Prostate gland (tissue), 2 donors: ENCODE measurements at regions not wholly inside any gene's neighbourhood (a gene's known extent, or its start where the extent isn't known, plus 50 kb on each side); places are given as distances from the start of the nearest gene placed in this dataset.

Experiments
- DNase-seq: peaks from one replicate; pipeline ENCODE4 v3.0.0-alpha.2; 2019; ENCODE audit warnings: low spot score
- H3K27ac ChIP-seq, 2 donors: fragments of 200-600 bp; sonication (generic); 2 replicates each; pipeline ENCODE4 v1.5.1; 2017 to 2019
- H3K27me3 ChIP-seq: fragments of 200-600 bp; sonication (generic); replicated peaks from 2 replicates; pipeline ENCODE4 v1.5.1; 2019; ENCODE audit not compliant: insufficient read depth
- H3K36me3 ChIP-seq, 2 donors: fragments of 200-600 bp; sonication (generic); 1 replicate in 1 of 2; 2 replicates in 1 of 2; pipeline versions ENCODE4 v1.5.1 to v1.8.1; 2017 to 2019
- H3K4me1 ChIP-seq: fragments of 200-600 bp; sonication (generic); replicated peaks from 2 replicates; pipeline ENCODE4 v1.5.1; 2019
- H3K4me3 ChIP-seq, 2 donors: fragments of 200-600 bp; sonication (generic); 2 replicates each; pipeline ENCODE4 v1.5.1; 2017 to 2019
- H3K9me3 ChIP-seq: fragments of 200-600 bp; sonication (generic); 2 replicates; pipeline ENCODE4 v1.5.1; 2017
- CTCF ChIP-seq, 4 experiments: fragments of 200-600 bp in 2 of 4; fragments of 450-650 bp in 2 of 4; sonication (generic) in 2 of 4; IDR thresholded peaks; 1 replicate in 3 of 4; 2 replicates in 1 of 4; pipeline ENCODE4 v1.5.1; 2016 to 2019; ENCODE audit warnings: antibody characterized with exemption in 4 of 4, mild to moderate bottlenecking in 2 of 4, moderate library complexity in 2 of 4
- POLR2A ChIP-seq: fragments of 450-650 bp; IDR thresholded peaks from one replicate; pipeline ENCODE4 v1.6.1; 2016; ENCODE audit warnings: antibody characterized with exemption, mild to moderate bottlenecking
- POLR2AphosphoS5 ChIP-seq: sonication (generic); formaldehyde crosslinking; IDR thresholded peaks from one replicate; pipeline ENCODE4 v1.6.1; 2017; ENCODE audit warnings: antibody characterized with exemption
- WGBS: methylation state at CpG from one replicate; pipeline ENCODE4 v1.1.5; 2018; 5-methylcytosine and 5-hydroxymethylcytosine counted together
- intact Hi-C: fragments of 100-400 bp; cut with DNase I; formaldehyde crosslinking; loops from one replicate; pipeline ENCODE4 v1.14.2; 2022

- Histone ChIP-seq H3K9me3 (no peaks in the 10 kb centered on the region), H3K36me3 (no peaks in the 10 kb centered on the region), H3K4me3 (no peak overlapping the region), H3K27me3 (no peaks in the 10 kb centered on the region), H3K27ac (no peak overlapping the region), H3K4me1 (no peaks in the 10 kb centered on the region)
- DNase-seq = no peak
- intact Hi-C loops = no loop called here
- WGBS = 92% methylated on average over 2 of the region's 2 CpGs
- TF ChIP-seq POLR2AphosphoS5 (no peak), CTCF (IDR thresholded peaks at IDR 0.05) (no peak), POLR2A (no peak)
Observed at GRCh38 chr11:130582981-130583380, 134.5 kb downstream of the ADAMTS15 start.

GRCh38 chr11:130583801-130584211 lies 135.4 kb downstream of the ADAMTS15 start:
- intact Hi-C loops = no loop called here
- Histone ChIP-seq H3K9me3 (no peaks in the 10 kb centered on the region), H3K4me1 (no peaks in the 10 kb centered on the region), H3K27ac (no peak overlapping the region), H3K4me3 (no peak overlapping the region), H3K36me3 (no peaks in the 10 kb centered on the region), H3K27me3 (no peaks in the 10 kb centered on the region)
- TF ChIP-seq POLR2A = no peak
- TF ChIP-seq CTCF (IDR thresholded peaks at IDR 0.05) = no peak
- no peak for TF ChIP-seq POLR2AphosphoS5
- 79% methylated on average over 4 of the region's 4 CpGs for WGBS
- DNase-seq = no peak

- TF ChIP-seq CTCF (IDR thresholded peaks at IDR 0.05) = no peak
- TF ChIP-seq POLR2A = no peak
- TF ChIP-seq POLR2AphosphoS5 = no peak
- H3K27me3 ChIP-seq = no peaks in the 10 kb centered on the region
- WGBS = 48% methylated on average over 5 of the region's 5 CpGs
- no peak overlapping the region for H3K27ac ChIP-seq
- no peaks in the 10 kb centered on the region for H3K4me1 ChIP-seq
- no peak overlapping the region for H3K4me3 ChIP-seq
- DNase-seq = no peak
- H3K36me3 ChIP-seq = no peaks in the 10 kb centered on the region
- intact Hi-C loops = no loop called here
- no peaks in the 10 kb centered on the region for H3K9me3 ChIP-seq
Observed at GRCh38 chr11:130585545-130585944, 137.1 kb downstream of the ADAMTS15 start.

- H3K27me3 ChIP-seq = no peaks in the 10 kb centered on the region
- no peak for TF ChIP-seq POLR2AphosphoS5
- H3K4me1 ChIP-seq = no peaks in the 10 kb centered on the region
- intact Hi-C loops = no loop called here
- no peak overlapping the region for H3K27ac ChIP-seq
- no peaks in the 10 kb centered on the region for H3K36me3 ChIP-seq
- H3K9me3 ChIP-seq = no peaks in the 10 kb centered on the region
- 85% methylated on average over 4 of the region's 4 CpGs for WGBS
- no peak for DNase-seq
- H3K4me3 ChIP-seq = no peak overlapping the region
Observed at GRCh38 chr11:130587658-130588057, 139.2 kb downstream of the ADAMTS15 start.

GRCh38 chr11:130588471-130588870 lies 140.0 kb downstream of the ADAMTS15 start:
- Histone ChIP-seq H3K27ac (no peak overlapping the region), H3K9me3 (no peaks in the 10 kb centered on the region), H3K36me3 (no peaks in the 10 kb centered on the region), H3K27me3 (no peaks in the 10 kb centered on the region), H3K4me1 (no peaks in the 10 kb centered on the region), H3K4me3 (no peak overlapping the region)
- WGBS = 71% methylated on average over 2 of the region's 2 CpGs
- intact Hi-C loops = no loop called here
- no peak for DNase-seq
- TF ChIP-seq POLR2A (no peak), POLR2AphosphoS5 (no peak), CTCF (IDR thresholded peaks at IDR 0.05) (no peak)

GRCh38 chr11:130592056-130592455 lies 143.6 kb downstream of the ADAMTS15 start:
- Histone ChIP-seq H3K27ac (no peak overlapping the region), H3K36me3 (no peaks in the 10 kb centered on the region), H3K9me3 (no peaks in the 10 kb centered on the region), H3K4me3 (no peak overlapping the region), H3K27me3 (no peaks in the 10 kb centered on the region), H3K4me1 (no peaks in the 10 kb centered on the region)
- 57% methylated on average over 2 of the region's 2 CpGs for WGBS
- intact Hi-C loops = no loop called here
- DNase-seq = no peak
- no peak for TF ChIP-seq POLR2AphosphoS5
- TF ChIP-seq CTCF (IDR thresholded peaks at IDR 0.05) = no peak
- no peak for TF ChIP-seq POLR2A
